ENCODE measurements at regions not wholly inside any gene's neighbourhood (a gene's known extent, or its start where the extent isn't known, plus 50 kb on each side); places are given as distances from the start of the nearest gene placed in this dataset.

GRCh38 chr6:71206089-71206488, 82.5 kb upstream of the OGFRL1 start:
- no peak for TF ChIP-seq POLR2A (IDR thresholded peaks at IDR 0.05)
- no peak for TF ChIP-seq CTCF (IDR thresholded peaks at IDR 0.05 in 8 of 11, conservative IDR thresholded peaks at IDR 0.05 in 3 of 11)
- no peak for TF ChIP-seq POLR2AphosphoS5 (IDR thresholded peaks at IDR 0.05)
